MCF 10A (cell line): ENCODE measurements at regions not wholly inside any gene's neighbourhood (a gene's known extent, or its start where the extent isn't known, plus 50 kb on each side); places are given as distances from the start of the nearest gene placed in this dataset.

ENCODE experiments used
- BruUV-seq: library from RNA; stranded (reverse); fragments of 400-500 nt; replicated peaks from 2 replicates; lab custom pipeline; 2021; lab: Mats Ljungman, UMichigan
- CTCF ChIA-PET: fragments of 300-600 bp; sonication (Branson Sonifier 250); formaldehyde crosslinking; extraction: SDS; loops from one replicate; lab custom pipeline; 2021; ENCODE audit warnings: antibody characterized with exemption, inconsistent platforms; lab: Yijun Ruan, JAX
- POLR2A ChIA-PET: fragments of 300-600, 350-650 bp; sonication (Branson Sonifier 250); formaldehyde crosslinking; extraction: SDS; loops from one replicate; lab custom pipeline; 2020; ENCODE audit warnings: antibody characterized with exemption, inconsistent platforms; lab: Yijun Ruan, JAX
- DNase-seq: peaks from one replicate; pipeline ENCODE4 v3.0.0-alpha.2; 2018; ENCODE audit not compliant: unreplicated experiment
- H3K27ac Mint-ChIP-seq: one replicate; pipeline ENCODE4 v1.8.0; 2022; ENCODE audit warnings: mild to moderate bottlenecking, low read depth, mixed read lengths; ENCODE audit not compliant: unreplicated experiment
- H3K27me3 Mint-ChIP-seq: one replicate; pipeline ENCODE4 v1.8.0; 2022; ENCODE audit warnings: mixed read lengths; ENCODE audit not compliant: insufficient read depth, unreplicated experiment
- H3K36me3 Mint-ChIP-seq: one replicate; pipeline ENCODE4 v1.8.0; 2022; ENCODE audit warnings: mild to moderate bottlenecking, moderate library complexity, mixed read lengths; ENCODE audit not compliant: insufficient read depth, unreplicated experiment
- H3K4me1 Mint-ChIP-seq: one replicate; pipeline ENCODE4 v1.8.0; 2022; ENCODE audit warnings: mixed read lengths; ENCODE audit not compliant: insufficient read depth, unreplicated experiment
- H3K4me3 Mint-ChIP-seq: one replicate; pipeline ENCODE4 v1.8.0; 2022; ENCODE audit warnings: mild to moderate bottlenecking, moderate library complexity, mixed read lengths; ENCODE audit not compliant: unreplicated experiment
- H3K9me3 Mint-ChIP-seq: one replicate; pipeline ENCODE4 v1.8.0; 2022; ENCODE audit warnings: mixed read lengths; ENCODE audit not compliant: unreplicated experiment
- CTCF ChIP-seq: fragments of 200-600 bp; IDR thresholded peaks from one replicate; pipeline ENCODE4 v1.8.0; 2022; ENCODE audit warnings: antibody characterized with exemption, mild to moderate bottlenecking; ENCODE audit not compliant: unreplicated experiment
- intact Hi-C: fragments of 100-400 bp; cut with micrococcal nuclease; formaldehyde crosslinking; loops from 2 replicates; pipeline ENCODE4 v1.14.1; 2022

- no TSS peak for BruUV-seq
- no peak for DNase-seq
- intact Hi-C loops = no loop called here
- no peaks in the 10 kb centered on the region for H3K36me3 Mint-ChIP-seq
- H3K27me3 Mint-ChIP-seq = no peaks in the 10 kb centered on the region
- H3K4me1 Mint-ChIP-seq = peaks cover 14% of the 10 kb centered on the region
- POLR2A ChIA-PET = interaction anchor here (0.9 kb wide), 1 partner anchor 125 kb away, joined by 3 read pairs; the partner anchor contains the start of gene GALNT18
- H3K27ac Mint-ChIP-seq = no peak overlapping the region
- CTCF ChIA-PET = interaction anchor here (0.6 kb wide), 1 partner anchor 189 kb away, joined by 3 read pairs; no protein-coding TSS in a partner anchor
- no peak for TF ChIP-seq CTCF
- peaks cover 7% of the 10 kb centered on the region for H3K9me3 Mint-ChIP-seq
- no peak overlapping the region for H3K4me3 Mint-ChIP-seq
Measured at GRCh38 chr11:11746449-11746848, 95.3 kb upstream of the USP47 start.

- CTCF ChIA-PET = no interaction called here
- POLR2A ChIA-PET = no interaction called here
- BruUV-seq = no TSS peak
- no peaks in the 10 kb centered on the region for H3K27me3 Mint-ChIP-seq
- H3K4me1 Mint-ChIP-seq = peaks cover 7% of the 10 kb centered on the region
- intact Hi-C loops = no loop called here
- DNase-seq = no peak
- no peak overlapping the region for H3K27ac Mint-ChIP-seq
- no peak overlapping the region for H3K4me3 Mint-ChIP-seq
- no peak for TF ChIP-seq CTCF
- peaks cover 7% of the 10 kb centered on the region for H3K9me3 Mint-ChIP-seq
- H3K36me3 Mint-ChIP-seq = peaks cover 6% of the 10 kb centered on the region
Measured at GRCh38 chr11:11743216-11743615, 98.6 kb upstream of the USP47 start.

GRCh38 chr11:11742486-11742885 lies 99.3 kb upstream of the USP47 start:
- no TSS peak for BruUV-seq
- Mint-ChIP-seq H3K4me1 (peaks cover 4% of the 10 kb centered on the region), H3K27ac (no peak overlapping the region), H3K4me3 (no peak overlapping the region), H3K27me3 (no peaks in the 10 kb centered on the region), H3K36me3 (peaks cover 6% of the 10 kb centered on the region), H3K9me3 (peaks cover 4% of the 10 kb centered on the region)
- intact Hi-C loops = no loop called here
- ChIA-PET CTCF (interaction anchor here (0.7 kb wide), 1 partner anchor 754 kb away, joined by 3 read pairs; no protein-coding TSS in a partner anchor), POLR2A (no interaction called here)
- DNase-seq = no peak
- TF ChIP-seq CTCF = no peak

- H3K36me3 Mint-ChIP-seq = peaks cover 6% of the 10 kb centered on the region
- POLR2A ChIA-PET = no interaction called here
- CTCF ChIA-PET = interaction anchor here (0.6 kb wide), 3 partner anchors 41 to 706 kb away, joined by 3 read pairs; no protein-coding TSS in a partner anchor
- no peak overlapping the region for H3K27ac Mint-ChIP-seq
- BruUV-seq = no TSS peak
- H3K27me3 Mint-ChIP-seq = no peaks in the 10 kb centered on the region
- no peak for DNase-seq
- intact Hi-C loops = no loop called here
- no peak overlapping the region for H3K4me3 Mint-ChIP-seq
- TF ChIP-seq CTCF = no peak
- no peaks in the 10 kb centered on the region for H3K9me3 Mint-ChIP-seq
- H3K4me1 Mint-ChIP-seq = no peaks in the 10 kb centered on the region
Measured at GRCh38 chr11:11740836-11741235, 100.9 kb upstream of the USP47 start.
